Spleen (tissue), 7 donors: ENCODE measurements at regions not wholly inside any gene's neighbourhood (a gene's known extent, or its start where the extent isn't known, plus 50 kb on each side); places are given as distances from the start of the nearest gene placed in this dataset.

Experiments used
- CTCF ChIP-seq, 11 experiments: fragments of 200-600 bp in 7 of 11; fragments of 450-650 bp in 4 of 11; sonication (generic) in 4 of 11; IDR thresholded peaks in 8 of 11; conservative IDR thresholded peaks in 3 of 11; 1 replicate in 7 of 11; 2 replicates in 4 of 11; pipeline versions ENCODE4 v1.4.0 to v1.8.0; 2016 to 2021; ENCODE audit warnings: antibody characterized with exemption in 11 of 11, inconsistent platforms in 4 of 11, mild to moderate bottlenecking in 1 of 11
- POLR2A ChIP-seq, 3 donors: fragments of 450-650 bp; IDR thresholded peaks; one replicate each; pipeline ENCODE4 v1.5.1; 2017; ENCODE audit warnings: antibody characterized with exemption in 3 of 3, mild to moderate bottlenecking in 1 of 3
- POLR2AphosphoS5 ChIP-seq, 3 donors: sonication (generic); formaldehyde crosslinking; IDR thresholded peaks; one replicate each; pipeline ENCODE4 v1.5.1; 2017; ENCODE audit warnings: antibody characterized with exemption in 3 of 3
- donor health status: DM: no; HTN: no; CAD: no; lungs with moderate emphysema.
- donor health status: DM: no; HTN: no; CAD: no.
- donor health status: DM: no; HTN: no; CAD: no.

DNA sequence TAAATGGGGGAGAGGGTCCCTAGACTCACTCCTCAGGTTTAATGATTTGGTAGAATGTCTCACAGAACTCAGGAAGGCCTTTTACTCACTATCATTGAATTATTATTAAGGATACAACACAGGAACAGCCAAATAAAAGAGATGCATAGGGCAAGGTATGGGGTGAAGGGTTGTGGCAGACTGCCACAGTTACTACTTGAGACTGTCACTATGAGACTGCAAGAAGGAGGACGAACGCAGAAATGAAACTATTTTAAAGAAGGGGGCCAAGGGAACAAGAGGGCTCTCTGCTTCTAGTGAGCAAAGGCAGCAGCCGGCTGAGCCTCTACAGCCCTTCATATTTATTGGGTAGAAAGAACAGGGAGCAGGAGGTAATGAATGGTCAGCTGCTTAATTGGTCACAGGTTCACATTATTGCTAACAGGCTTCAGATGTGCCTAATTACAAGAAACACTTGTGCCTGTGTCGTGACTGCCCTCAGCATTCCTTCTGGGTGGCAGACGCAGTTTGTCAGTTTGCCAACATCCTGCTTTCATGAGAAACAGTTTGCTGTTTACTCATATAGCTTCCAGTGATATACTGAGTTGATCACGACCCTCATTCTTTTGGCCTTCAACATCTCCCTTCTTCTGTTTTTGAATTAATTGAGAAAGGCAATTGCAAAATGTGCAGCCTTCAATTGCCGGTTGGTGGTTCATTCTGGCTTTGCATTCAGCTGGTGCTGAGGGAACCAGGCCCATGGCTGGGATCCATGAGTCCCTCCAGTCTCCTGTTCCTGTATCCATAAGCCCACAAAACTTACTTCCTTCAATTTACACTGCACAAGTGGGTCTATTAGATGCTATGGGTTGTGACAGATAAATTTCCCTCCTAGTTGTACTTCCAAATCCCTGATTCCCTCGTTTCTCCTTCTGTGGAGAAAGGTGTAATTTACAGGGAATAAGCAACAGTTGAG is 82.8 kb upstream of the PLEKHG7 start:
- no peak for TF ChIP-seq CTCF (IDR thresholded peaks at IDR 0.05 in 8 of 11, conservative IDR thresholded peaks at IDR 0.05 in 3 of 11)
- TF ChIP-seq POLR2A (IDR thresholded peaks at IDR 0.05), result no peak
- TF ChIP-seq POLR2AphosphoS5 (IDR thresholded peaks at IDR 0.05), result no peak
